Stimulated activated CD8-positive, alpha-beta memory T cell treated with anti-CD3 and anti-CD28 coated beads, Interleukin-15, amount 100 ng/mL, for 4 hours (primary cell): ENCODE measurements at regions not wholly inside any gene's neighbourhood (a gene's known extent, or its start where the extent isn't known, plus 50 kb on each side); places are given as distances from the start of the nearest gene placed in this dataset.

Source experiments
- DNase-seq, 2 donors: peaks; one replicate each; pipeline ENCODE4 v3.0.0-alpha.2; 2020; ENCODE audit warnings: low read depth in 2 of 2

DNA sequence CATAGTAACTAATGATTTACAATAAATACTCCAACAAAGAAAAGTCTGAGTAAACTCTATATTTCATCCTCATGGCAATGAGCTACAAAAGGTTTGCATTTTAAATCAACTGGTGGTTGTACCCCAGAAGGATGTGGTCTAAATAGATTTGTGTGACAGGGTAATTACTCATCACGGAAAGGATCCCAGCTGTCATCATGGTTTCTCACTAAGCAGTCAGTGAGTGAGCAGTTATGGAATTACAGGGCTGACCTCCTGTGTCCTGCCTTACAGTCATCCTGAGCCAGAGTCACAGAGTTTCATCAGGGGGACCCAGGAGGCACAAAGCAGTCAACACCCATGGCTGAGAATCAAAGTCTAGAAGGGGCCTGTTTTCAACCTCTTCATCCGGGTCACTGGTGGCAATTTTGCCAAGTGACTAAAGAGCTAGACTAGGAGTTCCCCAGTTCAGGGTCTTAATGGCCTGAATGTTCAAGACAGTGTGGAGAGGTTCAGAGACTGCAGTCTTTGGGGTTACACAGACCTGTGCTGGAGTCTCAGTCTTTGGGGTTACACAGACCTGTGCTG lies 210.7 kb upstream of the SLC24A2 start:
- peak in 1 of 2 donors; percentile 24 for DNase-seq

DNA sequence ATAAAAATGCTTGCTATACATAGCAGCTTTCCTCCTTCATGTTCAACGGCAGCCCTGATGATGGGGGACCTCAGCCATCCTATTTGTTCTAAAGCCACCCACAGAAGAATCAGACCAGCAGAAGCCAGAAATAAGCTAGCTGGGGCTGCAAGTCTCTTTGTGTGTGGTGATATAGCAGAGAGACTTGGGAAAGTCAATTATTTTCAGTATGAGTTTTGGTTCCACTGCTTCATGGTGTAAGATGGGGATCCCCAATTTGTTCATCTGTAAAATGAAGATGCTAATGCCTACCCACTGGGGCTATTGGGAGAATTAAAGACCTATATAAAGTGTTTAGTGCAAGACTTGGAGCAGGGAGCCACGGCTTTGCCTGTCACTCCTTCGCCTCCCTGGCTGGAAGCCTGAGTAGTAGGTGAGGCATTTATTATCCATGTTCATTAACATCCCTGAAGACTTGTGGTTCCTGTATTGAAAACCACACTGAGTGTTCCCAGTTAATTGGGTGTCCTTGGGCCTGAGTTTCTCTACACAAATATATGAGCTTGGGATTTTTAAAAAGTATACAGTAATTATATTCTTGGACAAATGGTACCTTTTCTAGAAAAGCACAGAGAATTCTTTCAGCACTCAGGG lies 210.1 kb upstream of the SLC24A2 start:
- DNase-seq = no peak

GRCh38 chr9:19998153-19998552 lies 209.3 kb upstream of the SLC24A2 start:
- DNase-seq = no peak

DNA sequence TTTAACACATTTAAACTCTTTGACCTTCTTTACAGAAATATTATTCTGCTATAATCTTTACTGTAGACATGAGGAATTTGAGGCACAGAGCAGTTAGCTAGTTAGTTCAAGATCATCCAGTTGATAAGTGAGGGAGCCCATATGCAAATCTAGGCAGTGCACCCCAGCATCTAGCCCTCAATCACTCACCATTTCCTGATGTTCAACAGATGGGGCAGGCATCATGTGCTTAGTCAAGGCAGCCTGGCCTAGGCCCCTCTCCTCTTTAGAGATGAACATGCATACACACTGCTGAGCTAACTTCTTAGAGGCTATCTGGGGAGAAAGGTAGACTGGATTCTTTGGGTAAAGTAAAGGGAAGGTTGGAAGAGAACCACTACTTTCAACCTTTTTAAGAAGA lies 206.8 kb upstream of the SLC24A2 start:
- no peak for DNase-seq

DNA sequence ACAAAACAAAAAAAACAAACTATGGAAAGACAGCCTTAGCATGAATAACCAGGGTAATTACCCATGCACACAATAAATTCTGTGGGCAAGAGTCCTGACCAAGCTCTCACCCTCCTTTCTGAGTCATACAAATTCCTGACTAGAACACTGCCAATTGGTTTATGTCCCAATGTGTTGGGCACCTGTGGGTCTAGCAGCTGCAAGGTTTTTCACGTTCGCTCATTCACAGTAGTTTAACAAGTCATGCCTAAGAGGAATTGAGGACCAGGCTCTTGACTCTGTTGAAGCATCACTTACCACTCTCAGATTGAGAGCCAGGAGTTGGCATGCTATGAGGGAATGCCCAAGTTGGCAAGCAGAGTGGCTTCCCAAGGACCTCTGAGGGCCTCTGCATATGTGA lies 205.5 kb upstream of the SLC24A2 start:
- no peak for DNase-seq

DNA sequence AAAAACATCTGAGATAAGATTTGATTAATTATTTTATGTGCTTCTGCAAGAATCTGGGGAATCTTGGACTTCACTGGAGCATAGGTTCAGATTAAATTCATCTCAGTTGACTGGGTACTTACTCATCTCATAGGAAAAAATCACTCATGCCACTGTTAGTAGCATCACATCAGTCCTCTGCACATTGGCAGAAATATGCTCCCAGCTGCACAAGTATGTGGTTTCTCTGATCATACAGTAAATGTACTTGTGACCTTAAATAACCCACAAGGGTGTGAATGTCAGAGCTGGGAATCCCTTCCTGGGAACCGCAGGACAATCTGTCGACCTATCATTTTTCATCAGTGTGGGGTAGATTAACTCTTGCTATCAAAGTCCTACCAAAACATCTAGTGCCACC lies 203.7 kb upstream of the SLC24A2 start:
- DNase-seq = no peak

- no peak for DNase-seq
Measured at GRCh38 chr9:19989213-19989612, 200.4 kb upstream of the SLC24A2 start.

- no peak for DNase-seq
Measured at GRCh38 chr9:19988281-19988680, 199.4 kb upstream of the SLC24A2 start.

- no peak for DNase-seq
Measured at GRCh38 chr9:19985081-19985480, 196.2 kb upstream of the SLC24A2 start.

- DNase-seq = peak in 1 of 2 donors; percentile 36
Measured at GRCh38 chr9:19976226-19976625, 187.4 kb upstream of the SLC24A2 start.

GRCh38 chr9:19975499-19975898 lies 186.7 kb upstream of the SLC24A2 start:
- DNase-seq = no peak

DNA sequence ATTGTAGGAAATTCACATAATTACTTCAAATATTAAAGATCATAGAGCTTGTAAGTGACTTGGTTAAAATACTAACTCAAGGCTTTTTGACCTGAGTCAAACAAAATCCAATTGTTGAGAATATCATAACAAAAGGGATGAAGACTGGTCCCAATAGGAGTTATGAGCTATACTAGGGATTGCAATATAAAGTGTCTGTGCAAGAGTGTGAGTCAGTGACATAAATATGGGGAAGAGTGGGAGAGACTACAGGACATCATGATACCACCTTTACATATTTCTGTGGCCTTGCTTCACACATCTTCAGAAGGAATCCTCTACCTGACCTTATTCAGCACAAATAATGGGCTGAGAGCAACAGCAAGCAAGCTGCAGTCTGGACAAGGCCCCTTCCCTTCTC lies 180.9 kb upstream of the SLC24A2 start:
- no peak for DNase-seq

- no peak for DNase-seq
Measured at GRCh38 chr9:19967888-19968459, 179.1 kb upstream of the SLC24A2 start.

DNA sequence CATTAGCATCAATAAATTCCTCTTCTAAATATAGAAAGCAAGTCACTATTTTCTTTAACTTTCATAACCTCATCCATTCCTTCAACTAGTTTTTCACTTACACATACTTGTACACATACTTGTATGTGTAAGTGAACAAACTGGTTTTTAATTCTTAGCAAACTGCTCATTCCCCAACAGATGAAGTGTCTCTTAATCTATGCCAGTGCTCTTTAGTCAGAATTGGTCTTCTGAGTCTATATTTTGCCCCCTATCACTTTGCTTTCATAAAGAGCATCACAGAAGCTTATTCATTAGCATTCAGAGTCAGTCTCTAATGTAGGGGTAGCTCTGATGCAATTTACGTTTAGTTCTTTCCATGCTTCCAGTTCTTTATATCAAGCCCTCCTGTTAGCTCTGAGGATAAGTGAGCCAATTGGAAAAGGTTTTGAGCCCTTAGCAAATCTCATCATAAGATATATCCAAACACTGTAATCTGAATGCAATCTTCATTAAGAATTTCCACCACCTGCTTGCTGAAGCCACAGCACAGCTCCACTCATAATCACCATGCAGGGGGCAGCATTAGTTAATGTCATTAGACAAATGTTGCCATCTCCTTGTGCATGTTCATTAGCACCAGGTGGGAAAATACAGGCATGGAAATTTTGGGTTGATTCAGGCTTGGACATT lies 178.5 kb upstream of the SLC24A2 start:
- no peak for DNase-seq

DNA sequence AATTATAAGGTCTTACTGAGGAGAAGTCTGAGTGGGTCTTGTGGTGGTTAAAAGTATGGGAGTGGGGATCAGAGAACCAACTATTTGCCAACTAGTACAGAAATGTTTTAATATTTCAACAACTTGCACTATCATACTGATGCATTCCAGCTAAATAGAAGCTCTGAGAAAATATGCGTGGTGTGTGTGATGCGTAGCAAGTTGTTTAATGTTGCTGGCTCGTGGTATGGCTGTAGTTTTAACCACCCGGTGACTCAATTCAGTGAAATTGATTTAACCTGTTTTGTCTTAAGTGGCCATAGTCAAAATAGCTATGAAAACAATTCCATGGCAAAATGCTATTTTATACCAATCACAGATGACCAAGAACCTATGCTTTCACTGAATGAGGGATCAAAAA lies 176.5 kb upstream of the SLC24A2 start:
- DNase-seq = no peak

- no peak for DNase-seq
Measured at GRCh38 chr9:19947996-19948395, 159.2 kb upstream of the SLC24A2 start.

DNA sequence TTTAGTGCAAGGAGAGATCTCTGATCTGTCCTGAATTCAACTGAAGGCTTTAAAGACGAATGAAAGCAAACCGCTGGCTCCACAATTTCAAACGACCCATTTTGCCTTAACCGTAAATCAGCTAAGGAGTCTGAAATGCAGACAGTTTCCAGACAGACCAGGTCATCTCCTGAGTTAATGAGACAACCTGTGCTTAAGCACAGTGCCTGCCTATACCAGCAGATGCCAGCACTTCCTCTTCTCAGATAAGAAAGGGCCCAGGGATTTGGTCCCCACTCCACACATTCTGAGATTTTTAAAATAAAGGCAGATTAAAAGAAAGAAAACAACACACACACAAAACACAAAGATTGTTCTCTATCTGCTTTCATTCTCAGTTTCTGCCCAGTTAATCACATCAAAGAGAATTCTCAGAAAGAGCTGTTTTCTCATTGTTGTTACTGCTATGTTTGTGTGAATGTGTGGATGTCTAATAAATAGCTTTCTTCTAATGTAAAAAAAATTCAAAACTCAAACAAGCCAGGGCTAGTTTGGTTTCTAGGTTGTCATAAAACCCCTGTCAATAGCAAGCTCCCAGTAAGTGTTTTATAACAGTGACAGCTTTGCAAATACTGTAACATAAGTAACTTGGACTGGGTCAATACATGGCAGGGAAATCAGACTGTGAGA lies 157.7 kb upstream of the SLC24A2 start:
- no peak for DNase-seq

- DNase-seq = no peak
Measured at GRCh38 chr9:19941874-19942273, 153.0 kb upstream of the SLC24A2 start.

- no peak for DNase-seq
Measured at GRCh38 chr9:19940811-19941535, 152.1 kb upstream of the SLC24A2 start.

DNA sequence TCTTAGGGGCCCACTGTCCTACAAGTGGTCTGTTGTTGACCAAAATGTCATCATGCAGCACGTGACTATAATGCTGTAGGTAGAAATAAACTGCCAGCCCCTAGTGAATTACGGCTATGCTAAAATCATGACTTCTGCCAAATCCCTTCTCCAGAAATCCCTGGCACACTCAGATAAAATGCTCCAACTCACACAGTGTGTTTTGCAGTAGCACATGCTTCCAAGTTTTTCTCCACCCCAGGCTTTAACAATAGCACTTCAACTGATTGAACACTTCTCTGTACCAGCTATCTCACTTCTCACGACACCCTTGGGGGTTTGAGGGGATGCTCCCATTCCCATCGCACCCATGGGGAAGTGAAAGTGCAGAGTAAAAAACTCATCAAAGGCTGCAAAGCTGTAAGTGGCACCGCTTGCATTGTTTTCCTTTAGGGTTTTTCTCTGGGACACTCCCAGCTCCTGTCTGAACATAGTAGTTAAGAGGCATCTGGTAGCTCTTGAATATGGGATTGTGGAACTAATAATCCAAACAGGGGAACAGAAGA lies 151.0 kb upstream of the SLC24A2 start:
- DNase-seq = no peak

DNA sequence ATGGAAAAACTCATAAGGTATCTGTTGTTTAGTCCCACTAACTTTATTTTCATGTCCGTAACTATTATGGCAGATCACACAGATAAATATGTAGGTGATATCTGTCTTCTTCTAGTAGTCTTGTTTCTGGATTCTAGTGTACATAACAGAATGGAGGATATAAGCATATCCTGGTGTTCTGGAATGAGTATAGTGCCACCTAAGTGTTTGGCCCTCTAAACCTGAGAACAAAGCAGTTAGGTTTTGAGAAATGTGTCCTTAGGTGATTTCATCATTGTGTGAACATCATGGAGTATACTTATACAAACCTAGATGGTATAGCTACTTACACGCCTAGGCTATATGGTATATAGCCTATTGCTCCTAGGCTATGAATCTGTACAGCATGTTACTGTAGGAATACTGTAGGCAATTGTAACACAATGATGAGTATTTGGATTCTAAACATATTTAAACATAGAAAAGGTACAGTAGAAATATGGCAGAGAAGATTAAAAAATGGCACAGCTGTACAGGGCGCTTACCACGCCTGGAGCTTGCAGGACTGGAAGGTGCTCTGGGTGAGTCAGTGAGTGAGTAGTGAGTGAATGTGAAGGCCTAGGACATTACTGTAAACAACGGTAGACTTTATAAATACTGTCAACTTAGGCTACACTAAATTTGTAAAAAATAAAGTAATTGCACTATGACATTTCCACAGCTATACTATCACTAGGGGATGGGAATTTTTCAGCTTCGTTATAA lies 150.3 kb upstream of the SLC24A2 start:
- DNase-seq = no peak
